GM08714 (cell line): ENCODE measurements at regions not wholly inside any gene's neighbourhood (a gene's known extent, or its start where the extent isn't known, plus 50 kb on each side); places are given as distances from the start of the nearest gene placed in this dataset.

Source experiments
- H3K4me3 ChIP-seq: fragments of 200-500 bp; sonication (Bioruptor generic); 2 replicates; pipeline ENCODE4 v1.5.1; 2014; ENCODE audit warnings: mild to moderate bottlenecking, low read length, inconsistent platforms
- ZNF274 ChIP-seq: IDR thresholded peaks from 2 replicates; pipeline ENCODE4 v1.6.1; 2012; ENCODE audit warnings: mild to moderate bottlenecking, low read depth, low read length

- no peak for TF ChIP-seq ZNF274
- no peak overlapping the region for H3K4me3 ChIP-seq
These were observed 481.4 kb upstream of the BTBD3 start for GRCh38 chr20:11436113-11436905.

DNA sequence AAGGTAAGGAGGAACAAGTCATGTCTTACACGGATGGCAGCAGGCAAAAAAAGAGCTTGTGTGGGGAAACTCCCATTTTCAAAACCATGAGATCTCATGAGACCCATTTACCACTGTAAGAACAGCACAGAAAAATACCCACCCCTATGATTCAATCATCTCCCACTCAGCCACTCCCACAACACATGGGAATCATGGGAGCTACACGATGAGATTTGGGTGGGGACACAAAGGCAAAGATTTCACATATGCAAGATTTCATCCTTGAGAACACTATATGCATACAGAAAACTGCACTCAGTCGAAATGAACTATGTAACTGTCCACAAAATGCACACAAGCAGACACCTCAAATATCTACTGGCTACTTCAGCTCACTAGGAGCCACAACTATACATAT lies 480.6 kb upstream of the BTBD3 start:
- no peak for TF ChIP-seq ZNF274
- H3K4me3 ChIP-seq, result no peak overlapping the region

GRCh38 chr20:11437611-11438380 lies 479.9 kb upstream of the BTBD3 start:
- H3K4me3 ChIP-seq, result no peak overlapping the region
- TF ChIP-seq ZNF274, result no peak

DNA sequence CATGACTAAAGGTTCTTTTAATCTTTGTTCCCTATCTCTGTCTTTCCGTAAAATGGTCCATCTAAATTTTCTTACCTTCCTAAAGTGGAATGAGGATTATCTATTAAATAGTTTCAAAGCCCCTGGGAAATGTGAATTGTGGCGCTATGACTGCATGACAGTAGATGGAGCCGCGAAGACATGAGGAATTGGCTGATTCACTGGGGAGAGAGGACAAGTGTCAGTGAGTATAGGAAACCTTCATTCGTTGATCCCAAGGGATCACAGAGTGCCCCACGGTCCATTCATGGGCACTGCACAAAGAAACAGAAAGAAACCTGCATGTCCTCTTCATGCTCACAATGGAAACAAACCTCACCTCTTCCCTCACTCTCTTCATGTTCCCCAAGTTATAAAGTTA lies 479.3 kb upstream of the BTBD3 start:
- no peak for TF ChIP-seq ZNF274
- no peak overlapping the region for H3K4me3 ChIP-seq

GRCh38 chr20:11443382-11444119 lies 474.1 kb upstream of the BTBD3 start:
- no peak for TF ChIP-seq ZNF274
- H3K4me3 ChIP-seq, result no peak overlapping the region

DNA sequence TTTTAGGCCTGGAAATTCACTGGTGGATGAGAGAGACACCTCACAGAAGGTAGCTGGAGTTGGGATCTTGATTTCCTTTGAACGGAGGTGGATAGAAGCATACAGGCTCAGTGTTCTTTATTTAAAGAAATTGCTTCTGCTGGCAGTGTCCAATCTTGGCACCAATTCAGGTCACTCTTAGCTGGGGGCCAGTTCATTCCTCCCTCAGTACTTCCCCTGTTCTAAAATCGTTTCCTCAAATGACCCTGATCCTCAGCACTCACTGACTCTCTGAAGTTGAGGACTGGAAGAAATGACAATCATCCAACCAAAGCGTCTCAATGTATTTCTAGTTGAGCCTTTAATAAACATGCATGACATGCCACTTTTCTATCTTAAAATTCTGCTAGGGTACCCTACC lies 472.5 kb upstream of the BTBD3 start:
- TF ChIP-seq ZNF274, result no peak
- H3K4me3 ChIP-seq, result no peak overlapping the region

GRCh38 chr20:11445891-11446290 lies 471.8 kb upstream of the BTBD3 start:
- TF ChIP-seq ZNF274, result no peak
- no peak overlapping the region for H3K4me3 ChIP-seq

DNA sequence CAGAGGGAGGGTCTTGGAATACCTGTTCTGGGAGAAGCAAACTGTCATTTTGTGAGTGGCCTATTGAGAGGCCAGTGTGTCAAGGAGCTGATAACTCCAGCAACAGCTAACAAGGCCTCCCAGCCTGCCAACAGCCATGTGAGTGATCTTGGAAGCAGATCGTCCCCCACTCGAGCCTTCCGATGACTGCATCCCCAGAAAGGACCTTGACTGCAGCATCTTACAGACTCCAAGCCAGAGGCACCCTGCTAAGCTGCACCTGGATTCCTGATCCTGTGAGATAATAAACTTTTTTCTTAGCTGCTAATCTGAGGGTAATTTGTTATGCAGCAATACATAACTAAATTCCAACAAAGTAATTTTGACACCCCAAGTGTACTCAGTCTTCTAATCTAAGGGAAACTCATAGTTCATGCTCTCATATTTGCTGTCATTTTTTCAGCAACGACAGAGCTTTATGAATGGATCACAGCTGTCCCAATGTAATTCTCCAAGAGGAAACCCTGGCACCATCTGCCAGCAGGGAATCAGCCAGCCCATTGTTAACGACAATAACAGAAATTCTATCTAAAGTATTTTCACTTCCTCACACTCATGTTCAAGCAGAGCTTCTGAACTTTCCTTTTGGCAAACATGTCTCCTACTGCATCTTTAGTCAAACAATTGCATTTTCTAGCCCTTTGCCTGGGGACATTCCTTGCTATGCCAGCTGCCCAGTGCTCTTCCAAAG lies 470.2 kb upstream of the BTBD3 start:
- H3K4me3 ChIP-seq, result no peak overlapping the region
- TF ChIP-seq ZNF274, result no peak

DNA sequence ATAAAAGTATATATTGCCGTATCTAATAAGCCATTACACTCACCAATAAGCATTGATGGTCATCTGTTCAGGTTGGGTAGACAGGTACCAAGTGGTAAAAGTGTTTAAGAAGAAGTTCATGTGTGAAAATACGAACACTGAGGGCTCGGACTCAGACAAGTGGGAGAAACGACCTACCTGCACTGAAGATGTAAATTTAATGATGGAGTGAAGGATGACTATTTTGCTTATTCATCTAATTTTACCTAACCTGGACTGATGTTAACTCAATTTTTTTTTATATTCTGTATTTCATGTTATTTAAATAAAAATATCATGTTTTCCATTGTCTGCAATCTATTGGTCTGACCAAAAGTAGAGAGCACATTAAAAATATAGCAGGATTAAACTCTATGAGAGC lies 469.1 kb upstream of the BTBD3 start:
- TF ChIP-seq ZNF274, result no peak
- no peak overlapping the region for H3K4me3 ChIP-seq

GRCh38 chr20:11451793-11452291 lies 465.9 kb upstream of the BTBD3 start:
- H3K4me3 ChIP-seq, result no peak overlapping the region
- TF ChIP-seq ZNF274, result no peak

GRCh38 chr20:11452326-11452725 lies 465.4 kb upstream of the BTBD3 start:
- TF ChIP-seq ZNF274, result no peak
- H3K4me3 ChIP-seq, result no peak overlapping the region

DNA sequence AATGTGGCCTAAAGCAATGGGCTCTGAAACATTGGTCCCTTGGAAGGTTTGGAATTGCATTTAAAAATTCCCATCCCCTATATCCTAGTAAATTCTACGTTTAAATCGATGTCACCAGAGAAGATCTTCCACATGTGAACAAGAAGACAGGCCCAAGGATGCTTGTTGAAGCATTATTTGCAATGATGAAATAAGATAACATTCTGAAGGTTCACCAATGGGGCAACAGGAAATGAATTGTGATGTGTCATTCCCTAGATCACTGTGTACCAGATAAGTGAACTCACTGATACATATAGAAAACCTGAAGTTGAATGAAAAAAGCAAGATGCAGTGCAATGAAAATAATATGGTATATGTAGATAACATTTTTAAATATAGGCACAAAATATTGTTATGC lies 464.3 kb upstream of the BTBD3 start:
- TF ChIP-seq ZNF274, result no peak
- H3K4me3 ChIP-seq, result no peak overlapping the region

- H3K4me3 ChIP-seq, result peak overlapping the region; percentile 60
- TF ChIP-seq ZNF274, result no peak
These were observed 462.5 kb upstream of the BTBD3 start for GRCh38 chr20:11454966-11455799.
